8988T (cell line): ENCODE measurements at regions not wholly inside any gene's neighbourhood (a gene's known extent, or its start where the extent isn't known, plus 50 kb on each side); places are given as distances from the start of the nearest gene placed in this dataset.
"Not testable (repeated sequence)": the region's sequence is repeated elsewhere in the genome, so short reads cannot be mapped to it uniquely, and the experiment has no call there.

Experiments
- DNase-seq: peaks from one replicate; pipeline ENCODE4 v3.0.0; 2011

DNA sequence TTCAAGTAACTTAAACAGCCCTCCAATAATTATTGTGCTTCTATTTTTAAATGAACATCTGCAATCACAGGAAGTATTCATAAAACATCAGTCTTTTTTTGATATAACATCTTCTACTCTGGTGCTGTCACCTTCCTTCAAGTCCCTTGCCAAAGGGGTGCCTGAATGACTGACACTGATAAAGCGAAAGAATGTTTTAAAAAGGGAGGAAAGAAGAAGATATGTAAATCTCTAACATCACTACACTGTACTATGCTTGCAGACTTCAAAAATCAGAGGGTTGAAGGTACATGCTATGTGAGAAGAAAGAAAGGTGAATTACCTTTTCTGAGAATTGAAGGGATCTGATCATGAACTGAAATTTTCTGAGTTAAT lies 253.7 kb downstream of the ZPLD1 start:
- no peak for DNase-seq

- no peak for DNase-seq
These were observed 256.7 kb downstream of the ZPLD1 start for GRCh38 chr3:102691507-102691906.

- DNase-seq, result no peak
These were observed 264.4 kb downstream of the ZPLD1 start for GRCh38 chr3:102699104-102699818.

DNA sequence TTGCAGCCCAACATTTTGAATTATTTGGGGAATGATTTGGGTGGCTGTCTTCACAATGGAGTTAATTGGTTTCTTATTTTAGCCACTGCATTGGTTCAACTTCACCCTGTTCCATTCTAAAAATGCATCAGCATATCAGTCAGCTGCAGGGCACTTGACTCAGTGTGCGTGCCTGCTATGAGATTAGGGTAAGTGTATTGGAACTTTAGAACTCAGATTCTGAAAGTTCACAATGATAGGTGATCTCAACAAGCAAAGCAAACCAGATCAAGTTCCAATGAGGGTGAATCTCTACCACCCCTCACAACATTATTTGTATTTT lies 265.0 kb downstream of the ZPLD1 start:
- DNase-seq, result no peak

DNA sequence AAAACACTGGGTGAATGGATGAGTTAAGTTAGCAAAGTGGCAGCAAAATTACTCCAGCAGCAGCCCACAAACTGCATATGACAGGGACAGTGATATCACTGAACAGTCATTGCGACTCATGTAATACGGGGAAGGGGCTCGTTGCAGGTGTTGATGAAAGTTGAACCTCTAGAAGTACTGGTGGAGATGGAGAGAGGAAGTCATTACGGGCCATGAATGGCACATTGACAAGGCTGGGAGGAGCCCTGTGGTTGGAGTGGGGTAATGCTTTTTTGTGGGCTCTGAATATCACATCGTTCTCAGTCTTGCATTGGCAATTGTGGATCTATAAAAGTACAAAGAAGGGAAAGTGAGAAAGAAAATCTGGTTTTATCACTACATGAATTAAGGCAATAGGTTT lies 278.1 kb downstream of the ZPLD1 start:
- no peak for DNase-seq

DNA sequence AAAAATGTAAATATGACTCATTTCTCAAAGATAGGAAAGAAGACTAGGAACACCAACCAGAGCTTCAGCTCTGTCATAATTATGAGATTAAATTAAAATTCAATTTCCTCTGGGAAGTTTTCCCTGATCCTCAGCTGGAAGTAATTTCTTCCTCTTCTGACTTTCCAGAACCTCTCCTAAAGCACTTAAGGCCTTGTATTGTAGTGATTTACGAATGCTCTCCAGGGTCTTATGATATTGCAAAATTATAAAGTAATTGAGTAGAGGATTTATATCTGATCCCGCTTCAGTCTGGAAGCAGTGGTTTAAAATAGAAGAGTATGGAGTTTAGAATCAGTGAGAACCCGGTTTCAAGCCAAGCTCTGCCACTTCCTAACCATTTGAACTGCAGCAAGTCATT lies 279.8 kb downstream of the ZPLD1 start:
- DNase-seq, result no peak

- DNase-seq, result no peak
These were observed 280.3 kb downstream of the ZPLD1 start for GRCh38 chr3:102715030-102715697.

DNA sequence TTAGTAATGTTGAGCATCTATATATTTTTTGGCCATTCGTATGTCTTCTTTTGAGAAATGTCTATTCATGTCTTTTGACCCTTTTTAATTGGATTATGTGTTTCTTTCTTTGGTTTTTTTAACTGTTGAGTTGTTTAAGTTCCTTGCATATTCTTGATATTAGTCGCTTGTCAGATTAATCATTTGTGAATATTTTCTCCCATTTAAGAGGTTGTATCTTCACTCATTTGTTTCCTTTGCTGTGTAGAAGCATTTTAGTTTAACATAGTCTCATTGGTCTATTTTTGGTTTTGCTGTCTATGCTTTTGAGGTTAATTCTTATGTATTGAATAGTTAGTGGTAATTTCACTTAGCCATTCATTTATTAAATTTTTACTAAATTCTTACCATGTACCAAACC lies 283.8 kb downstream of the ZPLD1 start:
- no peak for DNase-seq

DNA sequence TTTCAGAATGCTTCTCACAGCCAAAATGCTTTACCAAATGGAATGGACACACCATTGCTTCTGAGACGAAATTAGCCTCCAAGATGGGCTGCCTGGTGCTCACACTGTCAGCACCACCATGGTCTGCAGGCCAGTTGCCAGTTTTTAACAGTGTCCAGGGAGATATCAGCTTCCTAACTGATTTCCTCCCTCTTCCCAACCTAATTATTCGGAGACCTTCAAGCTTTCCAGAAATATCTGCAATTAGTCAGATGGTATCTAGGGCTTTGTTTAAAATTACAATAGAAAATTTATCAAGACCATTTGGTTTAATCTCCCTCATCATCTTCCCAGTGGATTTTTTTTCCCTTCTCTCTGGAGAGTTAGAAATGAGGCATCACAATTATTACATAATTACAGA lies 287.5 kb downstream of the ZPLD1 start:
- no peak for DNase-seq

DNA sequence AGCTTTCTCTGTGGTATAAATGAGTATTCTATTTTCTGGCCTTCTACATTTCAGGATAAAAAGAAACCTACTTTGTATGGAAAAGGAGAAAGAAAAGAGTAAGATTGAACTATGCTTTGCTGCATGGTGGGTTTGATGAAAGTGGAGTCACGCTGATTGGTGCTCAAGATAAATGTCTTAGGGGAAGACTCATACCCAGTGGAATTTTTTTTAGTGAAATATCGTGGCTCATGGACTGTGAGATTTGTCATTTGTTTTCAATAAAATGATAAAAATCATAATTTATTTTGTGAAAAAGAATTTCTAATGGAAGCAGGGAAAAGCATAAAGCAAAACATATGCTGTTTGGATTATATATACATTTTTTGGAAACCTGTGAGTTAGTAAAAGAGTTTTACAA lies 292.5 kb downstream of the ZPLD1 start:
- DNase-seq, result no peak

DNA sequence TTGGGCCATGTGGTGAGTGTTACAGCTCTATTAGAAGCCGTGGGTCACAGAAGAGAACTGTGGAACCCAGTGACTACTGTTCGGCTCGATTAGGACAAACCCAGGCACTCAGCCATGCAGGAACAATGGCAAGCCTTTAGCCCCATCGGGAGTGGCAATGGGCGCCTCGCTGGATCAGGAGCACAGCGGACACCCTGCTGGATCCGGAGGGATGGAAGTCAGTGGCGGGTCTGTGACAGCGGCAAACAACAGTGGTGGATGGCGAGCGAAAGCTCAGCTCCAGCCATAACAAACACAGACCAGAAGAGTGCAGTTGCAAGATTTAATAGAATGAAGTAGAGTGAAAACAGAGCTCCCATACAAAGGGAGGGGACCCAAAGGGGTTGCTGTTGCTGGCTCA lies 297.8 kb downstream of the ZPLD1 start:
- DNase-seq, result not testable (repeated sequence)

DNA sequence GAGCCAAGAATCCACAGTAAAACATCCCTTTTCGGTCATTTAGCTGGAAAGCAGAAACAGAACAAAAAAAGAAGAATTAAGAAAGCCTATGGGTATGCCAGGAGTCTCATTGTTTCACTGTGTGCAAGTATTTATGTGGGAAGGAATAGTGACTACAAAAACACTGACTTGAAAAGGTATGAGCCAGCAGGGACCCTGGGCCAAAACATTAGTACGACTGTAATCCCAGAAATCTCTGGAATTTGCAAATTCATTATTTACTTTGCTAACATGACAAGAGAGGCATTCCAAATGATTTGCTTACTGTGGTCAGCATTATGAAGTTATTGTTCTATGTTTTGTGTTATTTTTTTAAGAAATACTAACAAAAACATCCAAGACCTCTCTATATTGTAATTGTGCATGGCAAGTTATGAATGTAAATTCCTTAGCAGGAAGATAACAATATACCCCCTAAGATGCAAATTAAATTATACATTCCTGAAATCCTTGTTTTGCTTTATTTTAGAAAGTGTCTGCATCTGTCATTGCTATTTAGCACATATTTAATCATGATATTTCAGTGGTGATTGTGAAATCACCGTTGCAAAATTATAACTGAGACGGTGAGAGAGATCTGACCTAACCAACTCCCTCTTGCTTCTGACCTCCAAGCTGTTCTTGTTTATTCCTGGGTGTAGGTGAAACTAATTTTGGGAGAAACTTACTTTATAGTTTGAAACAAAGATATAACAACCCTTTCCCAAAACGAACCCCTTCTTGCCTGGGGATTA lies 299.2 kb downstream of the ZPLD1 start:
- no peak for DNase-seq

DNA sequence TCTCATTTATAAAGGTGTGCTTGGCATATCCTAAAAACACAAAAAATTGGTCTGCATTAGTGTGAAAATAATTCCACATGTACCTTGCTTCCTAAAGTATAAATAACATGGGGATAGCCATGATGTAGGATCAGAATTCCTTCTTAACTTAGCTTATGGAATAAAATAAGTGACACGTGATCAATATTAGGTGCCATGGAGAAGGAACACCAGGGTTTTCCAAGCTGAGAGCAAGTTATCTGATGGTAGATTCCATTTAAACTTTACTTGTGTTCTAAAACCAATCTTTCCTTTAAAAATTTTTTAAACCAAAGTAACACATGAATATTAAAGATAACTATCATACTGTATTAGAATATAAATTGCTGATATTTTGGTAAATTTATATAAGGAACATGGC lies 300.5 kb downstream of the ZPLD1 start:
- no peak for DNase-seq

- DNase-seq, result no peak
These were observed 301.6 kb downstream of the ZPLD1 start for GRCh38 chr3:102736288-102736974.

DNA sequence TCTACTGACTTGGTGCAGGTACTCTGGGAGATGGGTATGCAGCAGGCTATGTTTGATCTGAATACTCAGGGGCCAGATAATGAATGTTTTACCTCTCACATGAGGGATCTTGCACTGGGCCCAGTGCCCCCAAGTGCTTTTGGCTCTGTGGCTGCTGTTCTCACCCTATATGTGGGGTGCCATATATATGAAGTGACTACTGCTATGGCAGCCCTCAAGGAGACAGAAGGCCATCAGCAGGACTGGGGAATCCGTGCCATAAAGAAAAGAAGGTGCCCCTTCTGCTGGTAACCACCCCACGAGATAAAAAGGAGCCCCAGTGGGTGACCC lies 302.1 kb downstream of the ZPLD1 start:
- no peak for DNase-seq

GRCh38 chr3:102737353-102737752 lies 302.5 kb downstream of the ZPLD1 start:
- no peak for DNase-seq

DNA sequence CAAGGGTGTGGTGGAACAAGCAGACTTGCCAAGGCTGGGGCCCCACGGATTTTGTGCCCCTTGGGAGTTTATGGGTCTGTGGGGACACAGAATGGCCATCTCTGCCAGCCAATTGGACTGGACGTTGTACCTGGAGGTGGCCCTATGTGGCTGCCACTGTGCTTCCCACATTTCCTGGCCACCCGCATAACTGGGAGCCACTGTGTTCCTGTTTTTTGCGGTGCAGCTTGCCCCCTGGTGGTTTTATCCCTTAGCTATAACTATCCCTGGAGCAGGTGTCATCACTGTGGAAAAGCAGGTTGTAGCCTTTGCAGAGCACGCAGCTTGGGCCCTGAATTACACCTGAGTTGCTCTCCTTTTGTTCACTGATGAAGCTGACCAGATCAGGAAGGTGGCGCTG lies 306.3 kb downstream of the ZPLD1 start:
- no peak for DNase-seq

DNA sequence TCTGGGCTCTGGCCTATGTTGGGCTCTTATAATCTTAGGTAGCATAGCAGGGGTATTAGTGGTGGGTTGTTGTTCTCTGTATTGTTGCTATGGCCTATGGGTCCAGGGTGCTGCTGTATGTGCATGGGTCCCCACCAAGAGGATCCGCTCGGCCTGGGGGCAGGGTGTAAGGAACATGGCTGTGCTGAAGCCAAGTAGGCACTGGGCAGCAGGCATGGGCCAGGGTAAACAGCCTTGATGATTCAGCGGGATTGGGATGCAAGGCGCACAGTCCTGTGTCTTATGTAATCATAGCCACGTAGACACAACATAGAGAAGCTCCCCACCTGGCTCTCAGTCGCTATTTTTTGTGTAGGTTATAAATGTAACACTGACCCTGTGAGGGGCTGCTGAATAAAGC lies 306.9 kb downstream of the ZPLD1 start:
- no peak for DNase-seq

DNA sequence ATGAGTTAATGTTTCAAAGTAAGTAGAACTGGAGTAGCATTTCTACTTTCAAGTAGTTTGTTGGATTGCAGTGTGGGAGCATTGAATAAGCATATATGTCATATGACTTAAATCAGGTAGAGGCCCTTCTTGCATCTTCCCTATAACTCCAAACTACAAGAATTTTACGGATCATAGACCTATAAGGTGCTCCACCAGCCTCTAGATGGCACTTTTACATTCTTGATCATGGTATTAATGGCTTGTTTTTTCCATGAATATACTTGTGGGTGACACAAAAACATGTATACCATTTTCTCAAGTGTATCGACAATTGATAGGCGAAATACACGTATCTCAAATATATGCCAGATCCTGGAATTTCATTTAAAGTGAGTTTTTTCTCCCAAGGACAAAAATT lies 311.1 kb downstream of the ZPLD1 start:
- DNase-seq, result no peak

DNA sequence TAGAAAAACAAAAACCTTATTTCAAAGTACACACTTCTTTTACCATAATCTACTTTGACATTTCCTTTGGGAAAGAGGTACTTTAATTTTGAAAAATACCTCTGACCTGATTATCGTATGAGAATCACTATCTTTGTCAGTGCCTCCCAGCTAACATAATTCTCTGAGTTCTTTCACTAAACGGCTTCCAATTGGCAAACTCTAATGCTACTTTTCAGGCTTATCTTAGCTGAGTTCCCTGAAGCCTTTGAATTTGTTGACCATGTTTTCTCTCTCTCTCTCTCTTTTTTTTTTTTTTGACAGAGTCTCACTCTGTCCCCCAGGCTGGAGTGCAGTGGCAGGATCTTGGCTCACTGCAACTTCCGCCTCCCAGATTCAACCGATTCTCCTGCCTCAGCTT lies 312.8 kb downstream of the ZPLD1 start:
- no peak for DNase-seq

DNA sequence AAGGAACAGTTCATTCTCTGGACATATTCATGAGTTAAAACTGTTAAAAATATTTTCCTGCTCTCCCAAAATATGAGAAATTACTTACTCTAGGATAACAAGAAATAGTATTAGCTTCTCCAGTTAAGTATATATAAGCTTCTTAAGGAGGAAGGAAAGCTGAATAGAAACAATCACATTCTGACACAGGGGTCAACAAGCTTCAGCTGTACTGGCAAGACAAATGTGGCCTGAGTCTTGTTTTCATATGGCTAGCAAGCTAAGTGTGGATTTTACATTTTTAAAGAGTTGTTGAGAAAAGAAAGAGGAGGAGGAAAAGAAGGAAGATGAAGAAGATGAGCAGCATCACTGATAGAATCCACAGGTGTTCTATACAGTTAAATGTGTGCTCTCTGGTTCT lies 313.8 kb downstream of the ZPLD1 start:
- DNase-seq, result no peak

DNA sequence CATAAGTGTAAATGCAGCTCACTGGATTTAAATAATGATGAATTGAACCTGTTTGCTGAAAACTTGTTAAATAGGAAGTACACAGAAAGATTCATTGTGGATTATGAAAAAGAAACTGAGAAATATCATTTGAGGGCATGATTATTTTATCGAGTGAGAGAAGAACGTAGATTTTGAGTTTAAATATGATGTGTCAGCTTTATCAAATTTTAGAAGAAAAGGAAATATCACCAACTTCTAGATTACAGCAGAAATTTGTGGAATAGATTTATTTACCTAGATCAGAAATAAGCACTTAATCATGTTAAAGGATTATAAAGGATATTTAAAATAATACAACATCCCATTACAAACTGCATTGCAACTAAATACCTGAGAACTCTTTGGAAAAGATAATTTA lies 315.5 kb downstream of the ZPLD1 start:
- no peak for DNase-seq

GRCh38 chr3:102753901-102754300 lies 319.1 kb downstream of the ZPLD1 start:
- DNase-seq, result no peak

DNA sequence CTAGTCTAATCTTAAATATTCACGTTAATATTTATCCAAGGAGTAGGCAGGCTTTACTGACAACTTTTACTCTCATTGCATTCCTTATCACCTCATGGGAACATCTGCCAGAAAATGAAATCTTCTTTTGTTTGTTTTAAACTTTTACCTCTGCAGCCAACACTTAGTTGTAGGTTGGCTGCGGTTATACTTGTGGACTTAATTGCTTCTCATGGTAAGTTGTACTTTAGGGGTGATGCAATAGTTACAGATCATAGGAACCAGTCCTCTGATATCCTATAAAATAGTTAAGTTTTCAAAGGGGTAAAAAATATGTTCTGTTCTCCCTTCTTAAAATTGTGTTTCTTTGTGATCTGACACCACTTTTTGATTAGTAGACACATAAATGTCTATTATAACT lies 321.9 kb downstream of the ZPLD1 start:
- no peak for DNase-seq
